ENCODE measurements at regions not wholly inside any gene's neighbourhood (a gene's known extent, or its start where the extent isn't known, plus 50 kb on each side); places are given as distances from the start of the nearest gene placed in this dataset.

DNA sequence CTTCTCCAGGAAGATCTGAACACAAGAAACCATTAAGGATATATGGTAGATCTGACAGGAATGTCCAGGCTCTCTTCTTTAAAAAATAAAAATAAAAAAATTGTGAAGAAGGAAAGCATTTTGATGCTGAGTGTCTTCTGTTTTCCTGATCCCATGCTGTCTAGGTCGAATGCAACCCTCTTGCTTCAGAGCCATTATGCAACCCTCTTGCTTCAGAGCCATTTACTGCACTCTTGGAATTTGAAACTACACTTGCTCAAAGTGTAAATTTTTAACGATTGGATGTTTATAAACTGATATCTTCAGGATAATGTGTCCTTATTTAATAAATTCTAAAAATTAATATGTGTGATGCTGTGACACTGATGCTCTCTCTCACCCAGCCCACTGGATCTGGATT lies 505.1 kb downstream of the DNAH5 start:
- Histone ChIP-seq H3K9me3 (ENCODE audit: control insufficient read depth in 1 of 2, insufficient read depth in 1 of 2, low read depth in 1 of 2, low read length in 2 of 2) (peaks cover 13 to 22% of the 10 kb centered on the region in 2 experiments; a peak in 2 of 4 replicates), H3K36me3 (ENCODE audit: control insufficient read depth in 1 of 2, insufficient read depth in 2 of 2, low read length in 2 of 2) (no peaks in the 10 kb centered on the region), H3K27me3 (ENCODE audit: insufficient read depth, low read length) (no peaks in the 10 kb centered on the region), H3K9me2 (ENCODE audit: insufficient read depth) (no peaks in the 10 kb centered on the region), H3K4me1 (ENCODE audit: control insufficient read depth in 1 of 2, insufficient read depth in 2 of 2, low read length in 2 of 2) (no peaks in the 10 kb centered on the region), H3K79me2 (ENCODE audit: insufficient read depth, low read length) (no peaks in the 10 kb centered on the region), H3K4me2 (ENCODE audit: low read length) (no peak overlapping the region), H4K20me1 (ENCODE audit: insufficient read depth) (no peaks in the 10 kb centered on the region), H3K4me3 (replicated peaks in 1 of 2; ENCODE audit: low read depth in 1 of 2, low read length in 2 of 2) (no peak overlapping the region), H2AFZ (ENCODE audit: low read depth, low read length, poor library complexity, severe bottlenecking) (no peak overlapping the region), H3K9ac (ENCODE audit: low read length) (no peak overlapping the region), H3K27ac (ENCODE audit: low read depth, low read length) (no peak overlapping the region)
- ATAC-seq (no peak), DNase-seq (ENCODE audit: low read depth, low spot score) (no peak)
- ChIA-PET CTCF (no interaction called here), RAD21 (ENCODE audit: low non-redundant PET in 1 of 2, low total read pairs in 2 of 2, uncharacterized antibody in 2 of 2, unreplicated experiment in 2 of 2) (no interaction called here), POLR2A (no interaction called here)
- intact Hi-C loops (cut with micrococcal nuclease): no loop called here
- TF ChIP-seq ZBTB33 (IDR thresholded peaks at IDR 0.05; ENCODE audit: extremely low read depth, insufficient replicate concordance, low read length) (no peak), ELF1 (IDR thresholded peaks at IDR 0.05; ENCODE audit: borderline replicate concordance, low read depth) (no peak), EZH2phosphoT487 (IDR thresholded peaks at IDR 0.05; ENCODE audit: borderline replicate concordance) (no peak), SIN3A (IDR thresholded peaks at IDR 0.05; ENCODE audit: low read depth) (no peak), ZFX (IDR thresholded peaks at IDR 0.05) (no peak), JUND (IDR thresholded peaks at IDR 0.05) (no peak), ZNF274 (IDR thresholded peaks at IDR 0.05; ENCODE audit: low read depth, low read length) (no peak), MAX (IDR thresholded peaks at IDR 0.05) (no peak), CEBPB (IDR thresholded peaks at IDR 0.05; ENCODE audit: low read depth) (no peak), POLR2AphosphoS5 (IDR thresholded peaks at IDR 0.05; ENCODE audit: low read depth, low read length) (no peak), YY1 (IDR thresholded peaks at IDR 0.05; ENCODE audit: extremely low read depth, insufficient replicate concordance, low read depth, low read length) (no peak), TCF7L2 (IDR thresholded peaks at IDR 0.05; ENCODE audit: borderline replicate concordance, extremely low read depth, insufficient read depth, insufficient read length) (no peak), CBX3 (IDR thresholded peaks at IDR 0.05; ENCODE audit: low read depth) (no peak), SP1 (IDR thresholded peaks at IDR 0.05; ENCODE audit: low read depth) (no peak), POLR2A (IDR thresholded peaks at IDR 0.05; ENCODE audit: borderline replicate concordance, extremely low read depth, insufficient read depth, insufficient read length) (no peak), FOSL1 (IDR thresholded peaks at IDR 0.05; ENCODE audit: low read depth) (no peak), SRF (IDR thresholded peaks at IDR 0.05; ENCODE audit: low read depth) (no peak), EZH2 (IDR thresholded peaks at IDR 0.05) (no peak)
- TF ChIP-seq, protein P1, sequence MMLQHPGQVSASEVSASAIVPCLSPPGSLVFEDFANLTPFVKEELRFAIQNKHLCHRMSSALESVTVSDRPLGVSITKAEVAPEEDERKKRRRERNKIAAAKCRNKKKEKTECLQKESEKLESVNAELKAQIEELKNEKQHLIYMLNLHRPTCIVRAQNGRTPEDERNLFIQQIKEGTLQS (IDR thresholded peaks at IDR 0.05): no peak
- TF ChIP-seq, protein P2, sequence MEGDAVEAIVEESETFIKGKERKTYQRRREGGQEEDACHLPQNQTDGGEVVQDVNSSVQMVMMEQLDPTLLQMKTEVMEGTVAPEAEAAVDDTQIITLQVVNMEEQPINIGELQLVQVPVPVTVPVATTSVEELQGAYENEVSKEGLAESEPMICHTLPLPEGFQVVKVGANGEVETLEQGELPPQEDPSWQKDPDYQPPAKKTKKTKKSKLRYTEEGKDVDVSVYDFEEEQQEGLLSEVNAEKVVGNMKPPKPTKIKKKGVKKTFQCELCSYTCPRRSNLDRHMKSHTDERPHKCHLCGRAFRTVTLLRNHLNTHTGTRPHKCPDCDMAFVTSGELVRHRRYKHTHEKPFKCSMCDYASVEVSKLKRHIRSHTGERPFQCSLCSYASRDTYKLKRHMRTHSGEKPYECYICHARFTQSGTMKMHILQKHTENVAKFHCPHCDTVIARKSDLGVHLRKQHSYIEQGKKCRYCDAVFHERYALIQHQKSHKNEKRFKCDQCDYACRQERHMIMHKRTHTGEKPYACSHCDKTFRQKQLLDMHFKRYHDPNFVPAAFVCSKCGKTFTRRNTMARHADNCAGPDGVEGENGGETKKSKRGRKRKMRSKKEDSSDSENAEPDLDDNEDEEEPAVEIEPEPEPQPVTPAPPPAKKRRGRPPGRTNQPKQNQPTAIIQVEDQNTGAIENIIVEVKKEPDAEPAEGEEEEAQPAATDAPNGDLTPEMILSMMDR (IDR thresholded peaks at IDR 0.05 in 2 of 3, conservative IDR thresholded peaks at IDR 0.05 in 1 of 3; ENCODE audit: borderline replicate concordance in 1 of 3, insufficient read depth in 1 of 3, low read depth in 2 of 3, low read length in 2 of 3): no peak
- no TSS peak for BruUV-seq (replicated peaks)

Data from HCT116 (cell line).